ENCODE measurements at regions not wholly inside any gene's neighbourhood (a gene's known extent, or its start where the extent isn't known, plus 50 kb on each side); places are given as distances from the start of the nearest gene placed in this dataset.
A peak's percentile ranks its signal among the peaks of the same experiment; 100 is the strongest.

- H3K27me3 ChIP-seq: no peaks in the 10 kb centered on the region
- H3K9me3 ChIP-seq: no peaks in the 10 kb centered on the region
- 35 to 80% methylated on average over 1 of the region's 1 CpG for WGBS, 2 donors
- H3K36me3 ChIP-seq: no peaks in the 10 kb centered on the region
- no peak overlapping the region for H3K4me3 ChIP-seq (replicated peaks in 1 of 3)
- H3K27ac ChIP-seq: no peak overlapping the region
- H3K4me1 ChIP-seq: peaks cover 0 to 9% of the 10 kb centered on the region in 2 donors
- intact Hi-C loops (cut with DNase I): no loop called here
- peak; percentile 8 to 9 for DNase-seq
- TF ChIP-seq CTCF (IDR thresholded peaks at IDR 0.05): no peak
- no peak for TF ChIP-seq POLR2A (IDR thresholded peaks at IDR 0.05)
Measured at GRCh38 chr6:79384845-79385244, 150.4 kb upstream of the HMGN3 start.

- no peak for TF ChIP-seq POLR2A (IDR thresholded peaks at IDR 0.05)
- TF ChIP-seq CTCF (IDR thresholded peaks at IDR 0.05): no peak
- Histone ChIP-seq H3K9me3 (no peaks in the 10 kb centered on the region), H3K36me3 (no peaks in the 10 kb centered on the region), H3K27me3 (no peaks in the 10 kb centered on the region), H3K4me3 (replicated peaks in 1 of 3) (no peak overlapping the region), H3K27ac (no peak overlapping the region), H3K4me1 (peaks cover 0 to 4% of the 10 kb centered on the region in 2 donors)
- 97% methylated on average over 5 of the region's 5 CpGs for WGBS, 2 donors
- DNase-seq: no peak
- intact Hi-C loops (cut with DNase I): no loop called here
Measured at GRCh38 chr6:79378957-79379356, 144.5 kb upstream of the HMGN3 start.

GRCh38 chr6:79377888-79378348, 143.4 kb upstream of the HMGN3 start:
- no peak for TF ChIP-seq CTCF (IDR thresholded peaks at IDR 0.05)
- TF ChIP-seq POLR2A (IDR thresholded peaks at IDR 0.05): no peak
- H3K27ac ChIP-seq: no peak overlapping the region
- H3K4me1 ChIP-seq: peaks cover 5 to 9% of the 10 kb centered on the region in 2 donors
- no peaks in the 10 kb centered on the region for H3K27me3 ChIP-seq
- intact Hi-C loops (cut with DNase I): no loop called here
- WGBS, 2 donors: 32 to 59% methylated on average over 1 of the region's 1 CpG
- H3K4me3 ChIP-seq (replicated peaks in 1 of 3): no peak overlapping the region
- H3K36me3 ChIP-seq: no peaks in the 10 kb centered on the region
- DNase-seq: no peak
- H3K9me3 ChIP-seq: no peaks in the 10 kb centered on the region

- WGBS, 2 donors: 20% methylated on average over 1 of the region's 1 CpG
- no peaks in the 10 kb centered on the region for H3K36me3 ChIP-seq
Measured at GRCh38 chr6:79377047-79377446, 142.6 kb upstream of the HMGN3 start.

More at GRCh38 chr6:79377047-79377446, 142.6 kb upstream of the HMGN3 start:
- TF ChIP-seq CTCF (IDR thresholded peaks at IDR 0.05): no peak
- TF ChIP-seq POLR2A (IDR thresholded peaks at IDR 0.05): no peak
- Histone ChIP-seq H3K4me3 (replicated peaks in 1 of 3) (no peak overlapping the region), H3K9me3 (no peaks in the 10 kb centered on the region), H3K27me3 (no peaks in the 10 kb centered on the region), H3K4me1 (peaks cover 6 to 9% of the 10 kb centered on the region in 2 donors), H3K27ac (no peak overlapping the region)
- intact Hi-C loops (cut with DNase I): no loop called here
- DNase-seq: no peak

All from thyroid gland (tissue), 4 donors.